Activated T-helper 17 cell treated with anti-CD3 and anti-CD28 coated beads, Interleukin-2, amount 50 U/mL, for 72 hours (primary cell): ENCODE measurements at regions not wholly inside any gene's neighbourhood (a gene's known extent, or its start where the extent isn't known, plus 50 kb on each side); places are given as distances from the start of the nearest gene placed in this dataset.

Source experiments
- ATAC-seq: fragments of 150-1000 bp; cut with Tn5 transposase; replicated peaks from 2 replicates; pipeline ENCODE4 v1.10.0; 2021; ENCODE audit warnings: mild to moderate bottlenecking, moderate library complexity
- H3K27ac Mint-ChIP-seq: one replicate; pipeline ENCODE4 v1.8.0; 2022; ENCODE audit warnings: mixed read lengths
- H3K27me3 Mint-ChIP-seq: one replicate; pipeline ENCODE4 v1.8.0; 2022; ENCODE audit warnings: mixed read lengths
- H3K36me3 Mint-ChIP-seq: one replicate; pipeline ENCODE4 v1.8.0; 2022; ENCODE audit warnings: low read depth, mild to moderate bottlenecking, mixed read lengths
- H3K4me1 Mint-ChIP-seq: one replicate; pipeline ENCODE4 v1.8.0; 2022; ENCODE audit warnings: mixed read lengths
- H3K4me3 Mint-ChIP-seq: one replicate; pipeline ENCODE4 v1.8.0; 2022; ENCODE audit warnings: mild to moderate bottlenecking, mixed read lengths
- H3K9me3 Mint-ChIP-seq: one replicate; pipeline ENCODE4 v1.8.0; 2022; ENCODE audit warnings: mixed read lengths

GRCh38 chr7:110007320-110008063 is 1083.4 kb upstream of the LRRN3 start:
- no peak overlapping the region for H3K27ac Mint-ChIP-seq
- no peaks in the 10 kb centered on the region for H3K36me3 Mint-ChIP-seq
- H3K4me3 Mint-ChIP-seq = no peak overlapping the region
- ATAC-seq = no peak
- no peaks in the 10 kb centered on the region for H3K9me3 Mint-ChIP-seq
- H3K4me1 Mint-ChIP-seq = no peaks in the 10 kb centered on the region
- H3K27me3 Mint-ChIP-seq = no peaks in the 10 kb centered on the region

GRCh38 chr7:110010359-110010758 is 1080.6 kb upstream of the LRRN3 start:
- no peaks in the 10 kb centered on the region for H3K4me1 Mint-ChIP-seq
- no peaks in the 10 kb centered on the region for H3K36me3 Mint-ChIP-seq
- no peak for ATAC-seq
- no peak overlapping the region for H3K27ac Mint-ChIP-seq
- no peaks in the 10 kb centered on the region for H3K27me3 Mint-ChIP-seq
- no peaks in the 10 kb centered on the region for H3K9me3 Mint-ChIP-seq
- H3K4me3 Mint-ChIP-seq = no peak overlapping the region

GRCh38 chr7:110017405-110017804 is 1073.5 kb upstream of the LRRN3 start:
- ATAC-seq = no peak
- H3K9me3 Mint-ChIP-seq = no peaks in the 10 kb centered on the region
- no peaks in the 10 kb centered on the region for H3K36me3 Mint-ChIP-seq
- no peak overlapping the region for H3K4me3 Mint-ChIP-seq
- H3K27ac Mint-ChIP-seq = no peak overlapping the region
- no peaks in the 10 kb centered on the region for H3K27me3 Mint-ChIP-seq
- no peaks in the 10 kb centered on the region for H3K4me1 Mint-ChIP-seq

- Mint-ChIP-seq H3K27ac (no peak overlapping the region), H3K27me3 (no peaks in the 10 kb centered on the region)
Observed at GRCh38 chr7:110027385-110027784, 1063.5 kb upstream of the LRRN3 start.

GRCh38 chr7:110043519-110043918 is 1047.4 kb upstream of the LRRN3 start:
- no peak overlapping the region for H3K27ac Mint-ChIP-seq
- no peak overlapping the region for H3K4me3 Mint-ChIP-seq
- H3K4me1 Mint-ChIP-seq = no peaks in the 10 kb centered on the region
- ATAC-seq = no peak
- H3K27me3 Mint-ChIP-seq = peaks cover 6% of the 10 kb centered on the region
- H3K9me3 Mint-ChIP-seq = peaks cover 4% of the 10 kb centered on the region
- H3K36me3 Mint-ChIP-seq = no peaks in the 10 kb centered on the region

More at GRCh38 chr7:110027385-110027784, 1063.5 kb upstream of the LRRN3 start:
- Mint-ChIP-seq H3K36me3 (no peaks in the 10 kb centered on the region), H3K9me3 (no peaks in the 10 kb centered on the region), H3K4me3 (no peak overlapping the region), H3K4me1 (no peaks in the 10 kb centered on the region)
- no peak for ATAC-seq

GRCh38 chr7:110050785-110051184 is 1040.1 kb upstream of the LRRN3 start:
- Mint-ChIP-seq H3K27me3 (peaks cover 8% of the 10 kb centered on the region), H3K4me3 (no peak overlapping the region), H3K36me3 (no peaks in the 10 kb centered on the region), H3K9me3 (no peaks in the 10 kb centered on the region), H3K4me1 (no peaks in the 10 kb centered on the region), H3K27ac (no peak overlapping the region)
- no peak for ATAC-seq

GRCh38 chr7:110051372-110051771 is 1039.6 kb upstream of the LRRN3 start:
- Mint-ChIP-seq H3K27me3 (peaks cover 8% of the 10 kb centered on the region), H3K4me3 (no peak overlapping the region), H3K4me1 (no peaks in the 10 kb centered on the region), H3K27ac (no peak overlapping the region), H3K9me3 (no peaks in the 10 kb centered on the region), H3K36me3 (no peaks in the 10 kb centered on the region)
- ATAC-seq = no peak

- H3K9me3 Mint-ChIP-seq = no peaks in the 10 kb centered on the region
- H3K4me1 Mint-ChIP-seq = no peaks in the 10 kb centered on the region
- peaks cover 4% of the 10 kb centered on the region for H3K27me3 Mint-ChIP-seq
- ATAC-seq = no peak
- H3K27ac Mint-ChIP-seq = no peak overlapping the region
- no peak overlapping the region for H3K4me3 Mint-ChIP-seq
- no peaks in the 10 kb centered on the region for H3K36me3 Mint-ChIP-seq
Observed at GRCh38 chr7:110056331-110056730, 1034.6 kb upstream of the LRRN3 start.

- no peaks in the 10 kb centered on the region for H3K9me3 Mint-ChIP-seq
- no peaks in the 10 kb centered on the region for H3K4me1 Mint-ChIP-seq
- no peak for ATAC-seq
Observed at GRCh38 chr7:110058401-110058800, 1032.5 kb upstream of the LRRN3 start.

GRCh38 chr7:110061387-110061786 is 1029.5 kb upstream of the LRRN3 start:
- no peaks in the 10 kb centered on the region for H3K9me3 Mint-ChIP-seq
- no peak overlapping the region for H3K27ac Mint-ChIP-seq
- no peaks in the 10 kb centered on the region for H3K36me3 Mint-ChIP-seq
- no peak overlapping the region for H3K4me3 Mint-ChIP-seq
- H3K4me1 Mint-ChIP-seq = no peaks in the 10 kb centered on the region
- no peaks in the 10 kb centered on the region for H3K27me3 Mint-ChIP-seq
- no peak for ATAC-seq

More at GRCh38 chr7:110058401-110058800, 1032.5 kb upstream of the LRRN3 start:
- Mint-ChIP-seq H3K4me3 (no peak overlapping the region), H3K27me3 (peaks cover 4% of the 10 kb centered on the region), H3K27ac (no peak overlapping the region), H3K36me3 (no peaks in the 10 kb centered on the region)

- no peaks in the 10 kb centered on the region for H3K4me1 Mint-ChIP-seq
- no peaks in the 10 kb centered on the region for H3K36me3 Mint-ChIP-seq
- no peak overlapping the region for H3K4me3 Mint-ChIP-seq
- H3K27me3 Mint-ChIP-seq = no peaks in the 10 kb centered on the region
- no peak overlapping the region for H3K27ac Mint-ChIP-seq
- H3K9me3 Mint-ChIP-seq = no peaks in the 10 kb centered on the region
- no peak for ATAC-seq
Observed at GRCh38 chr7:110065121-110065520, 1025.8 kb upstream of the LRRN3 start.

GRCh38 chr7:110066843-110067242 is 1024.1 kb upstream of the LRRN3 start:
- Mint-ChIP-seq H3K36me3 (no peaks in the 10 kb centered on the region), H3K4me3 (no peak overlapping the region), H3K27me3 (no peaks in the 10 kb centered on the region), H3K4me1 (no peaks in the 10 kb centered on the region), H3K9me3 (no peaks in the 10 kb centered on the region), H3K27ac (no peak overlapping the region)
- ATAC-seq = no peak

GRCh38 chr7:110071192-110071591 is 1019.7 kb upstream of the LRRN3 start:
- no peak overlapping the region for H3K27ac Mint-ChIP-seq
- H3K36me3 Mint-ChIP-seq = no peaks in the 10 kb centered on the region
- no peak for ATAC-seq
- H3K4me3 Mint-ChIP-seq = no peak overlapping the region
- H3K27me3 Mint-ChIP-seq = no peaks in the 10 kb centered on the region
- H3K4me1 Mint-ChIP-seq = no peaks in the 10 kb centered on the region
- H3K9me3 Mint-ChIP-seq = no peaks in the 10 kb centered on the region

- no peaks in the 10 kb centered on the region for H3K27me3 Mint-ChIP-seq
- H3K36me3 Mint-ChIP-seq = no peaks in the 10 kb centered on the region
- no peaks in the 10 kb centered on the region for H3K4me1 Mint-ChIP-seq
- no peak overlapping the region for H3K27ac Mint-ChIP-seq
- no peak for ATAC-seq
- H3K9me3 Mint-ChIP-seq = no peaks in the 10 kb centered on the region
- no peak overlapping the region for H3K4me3 Mint-ChIP-seq
Observed at GRCh38 chr7:110075450-110075849, 1015.5 kb upstream of the LRRN3 start.

- Mint-ChIP-seq H3K36me3 (no peaks in the 10 kb centered on the region), H3K27me3 (no peaks in the 10 kb centered on the region), H3K4me3 (no peak overlapping the region), H3K27ac (no peak overlapping the region), H3K9me3 (no peaks in the 10 kb centered on the region), H3K4me1 (no peaks in the 10 kb centered on the region)
- no peak for ATAC-seq
Observed at GRCh38 chr7:110076194-110076593, 1014.7 kb upstream of the LRRN3 start.
